SKM-1 (cell line): ENCODE measurements at regions not wholly inside any gene's neighbourhood (a gene's known extent, or its start where the extent isn't known, plus 50 kb on each side); places are given as distances from the start of the nearest gene placed in this dataset.
"Not testable (repeated sequence)": the region's sequence is repeated elsewhere in the genome, so short reads cannot be mapped to it uniquely, and the experiment has no call there.

Experiments
- DNase-seq: peaks from one replicate; lab custom pipeline; 2025; ENCODE audit not compliant: unreplicated experiment; lab: John Stamatoyannopoulos, UW

- not testable (repeated sequence) for DNase-seq
These were observed 537.1 kb upstream of the KLF4 start for GRCh38 chr9:108026718-108027117.

- no peak for DNase-seq
These were observed 535.0 kb upstream of the KLF4 start for GRCh38 chr9:108024604-108025003.

GRCh38 chr9:108022246-108022935 lies 532.8 kb upstream of the KLF4 start:
- no peak for DNase-seq

- DNase-seq = peak; percentile 22
These were observed 531.6 kb upstream of the KLF4 start for GRCh38 chr9:108021096-108021710.

- DNase-seq = no peak
These were observed 530.3 kb upstream of the KLF4 start for GRCh38 chr9:108019821-108020220.

- no peak for DNase-seq
These were observed 528.1 kb upstream of the KLF4 start for GRCh38 chr9:108017671-108018070.

- DNase-seq = no peak
These were observed 526.9 kb upstream of the KLF4 start for GRCh38 chr9:108016446-108016845.

GRCh38 chr9:108015690-108016089 lies 526.1 kb upstream of the KLF4 start:
- DNase-seq = no peak

- no peak for DNase-seq
These were observed 524.8 kb upstream of the KLF4 start for GRCh38 chr9:108014353-108014752.

GRCh38 chr9:108012886-108013665 lies 523.5 kb upstream of the KLF4 start:
- no peak for DNase-seq

GRCh38 chr9:108012405-108012804 lies 522.8 kb upstream of the KLF4 start:
- DNase-seq = no peak

GRCh38 chr9:108003526-108003925 lies 514.0 kb upstream of the KLF4 start:
- no peak for DNase-seq

- DNase-seq = no peak
These were observed 512.9 kb upstream of the KLF4 start for GRCh38 chr9:108002371-108002956.

GRCh38 chr9:108001237-108001636 lies 511.7 kb upstream of the KLF4 start:
- DNase-seq = no peak

- no peak for DNase-seq
These were observed 510.3 kb upstream of the KLF4 start for GRCh38 chr9:107999890-108000289.

GRCh38 chr9:107999011-107999410 lies 509.4 kb upstream of the KLF4 start:
- no peak for DNase-seq

- DNase-seq = no peak
These were observed 505.1 kb upstream of the KLF4 start for GRCh38 chr9:107994648-107995047.

- DNase-seq = no peak
These were observed 502.7 kb upstream of the KLF4 start for GRCh38 chr9:107992271-107992670.

- no peak for DNase-seq
These were observed 502.0 kb upstream of the KLF4 start for GRCh38 chr9:107991581-107991980.

- peak; percentile 37 for DNase-seq
These were observed 500.0 kb upstream of the KLF4 start for GRCh38 chr9:107989544-107989943.

GRCh38 chr9:107989099-107989498 lies 499.5 kb upstream of the KLF4 start:
- no peak for DNase-seq

- DNase-seq = no peak
These were observed 495.4 kb upstream of the KLF4 start for GRCh38 chr9:107984956-107985355.
